ENCODE measurements at regions not wholly inside any gene's neighbourhood (a gene's known extent, or its start where the extent isn't known, plus 50 kb on each side); places are given as distances from the start of the nearest gene placed in this dataset.

DNA sequence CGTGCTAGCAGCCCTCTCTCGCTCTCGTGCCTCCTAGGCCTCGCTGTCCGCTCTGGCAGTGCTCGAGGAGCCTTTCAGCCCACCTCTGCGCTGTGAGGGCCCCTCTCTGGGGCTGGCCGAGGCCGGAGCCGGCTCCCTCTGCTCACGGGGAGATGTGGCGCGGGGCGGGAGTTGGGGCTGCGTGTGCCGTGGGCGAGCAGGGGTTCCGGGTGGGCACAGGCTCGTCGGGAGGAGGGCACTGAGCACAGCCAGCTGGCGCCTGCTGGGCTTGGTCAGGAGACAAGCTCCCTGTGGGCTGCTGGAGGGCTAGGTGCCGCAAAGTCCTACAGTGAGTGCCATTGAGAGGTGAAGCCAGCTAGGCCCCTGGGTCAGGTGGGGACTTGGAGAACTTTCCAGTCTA is 994.5 kb downstream of the C4orf33 start:
- no peak for TF ChIP-seq CTCF (IDR thresholded peaks at IDR 0.05 in 2 of 3, conservative IDR thresholded peaks at IDR 0.05 in 1 of 3; ENCODE audit: control insufficient read depth in 2 of 3, extremely low read depth in 1 of 3, insufficient read depth in 1 of 3, low read depth in 3 of 3, low read length in 3 of 3)
- TF ChIP-seq ZBTB33 (IDR thresholded peaks at IDR 0.05) = no peak

Data from GM12878 (cell line).